AG04450 (cell line): ENCODE measurements at regions not wholly inside any gene's neighbourhood (a gene's known extent, or its start where the extent isn't known, plus 50 kb on each side); places are given as distances from the start of the nearest gene placed in this dataset.

Experiments
- CTCF ChIA-PET: fragments of 300-600, 350-600 bp; formaldehyde crosslinking; extraction: SDS; loops from one replicate; lab custom pipeline; 2022; ENCODE audit warnings: antibody characterized with exemption, inconsistent platforms; lab: Charles Lee
- POLR2A ChIA-PET: fragments of 350-600 bp; formaldehyde crosslinking; extraction: SDS; loops from one replicate; lab custom pipeline; 2021; ENCODE audit warnings: antibody characterized with exemption, inconsistent platforms; lab: Yijun Ruan, JAX
- DNase-seq: peaks from one replicate; pipeline ENCODE4 v3.0.0-alpha.2; 2011; ENCODE audit warnings: low read depth, low spot score
- H3K27ac ChIP-seq: one replicate; pipeline ENCODE4 v1.5.1; 2012; ENCODE audit warnings: low read depth, low read length, control low read depth
- H3K27me3 ChIP-seq: one replicate; pipeline ENCODE4 v1.6.0; 2012; ENCODE audit warnings: low read length; ENCODE audit not compliant: control insufficient read depth, insufficient read depth
- H3K4me3 ChIP-seq: 2 replicates; pipeline ENCODE4 v1.5.1; 2011; ENCODE audit warnings: mild to moderate bottlenecking, low read depth, low read length, control low read depth
- H3K9me3 ChIP-seq: 2 replicates; pipeline ENCODE4 v1.5.1; 2012; ENCODE audit warnings: low read length; ENCODE audit not compliant: control insufficient read depth, insufficient read depth
- CTCF ChIP-seq: IDR thresholded peaks from 2 replicates; pipeline ENCODE4 v1.5.1; 2011; ENCODE audit warnings: low read depth, low read length, control low read depth, inconsistent platforms

- H3K9me3 ChIP-seq = no peaks in the 10 kb centered on the region
- POLR2A ChIA-PET = no interaction called here
Observed at GRCh38 chr5:60330236-60330635, 369.7 kb downstream of the DEPDC1B start.

GRCh38 chr5:60325870-60326269, 374.1 kb downstream of the DEPDC1B start:
- H3K4me3 ChIP-seq = no peak overlapping the region
- ChIA-PET POLR2A (no interaction called here), CTCF (no interaction called here)
- H3K27ac ChIP-seq = no peak overlapping the region
- H3K27me3 ChIP-seq = no peaks in the 10 kb centered on the region
- H3K9me3 ChIP-seq = no peaks in the 10 kb centered on the region
- no peak for DNase-seq
- no peak for TF ChIP-seq CTCF

More at GRCh38 chr5:60330236-60330635, 369.7 kb downstream of the DEPDC1B start:
- CTCF ChIA-PET = no interaction called here
- H3K27ac ChIP-seq = no peak overlapping the region
- H3K4me3 ChIP-seq = no peak overlapping the region
- no peak for DNase-seq
- TF ChIP-seq CTCF = no peak
- H3K27me3 ChIP-seq = no peaks in the 10 kb centered on the region

- POLR2A ChIA-PET = no interaction called here
- CTCF ChIA-PET = no interaction called here
- Histone ChIP-seq H3K9me3 (no peaks in the 10 kb centered on the region), H3K27me3 (no peaks in the 10 kb centered on the region), H3K4me3 (no peak overlapping the region), H3K27ac (no peak overlapping the region)
- DNase-seq = no peak
- TF ChIP-seq CTCF = no peak
Observed at GRCh38 chr5:60323596-60323995, 376.4 kb downstream of the DEPDC1B start.

GRCh38 chr5:60312098-60312497, 387.9 kb downstream of the DEPDC1B start:
- ChIA-PET CTCF (no interaction called here), POLR2A (no interaction called here)
- TF ChIP-seq CTCF = no peak
- Histone ChIP-seq H3K9me3 (no peaks in the 10 kb centered on the region), H3K4me3 (no peak overlapping the region), H3K27ac (no peak overlapping the region), H3K27me3 (no peaks in the 10 kb centered on the region)
- no peak for DNase-seq

GRCh38 chr5:60299944-60300343, 400.0 kb downstream of the DEPDC1B start:
- no peak for DNase-seq
- H3K27ac ChIP-seq = no peak overlapping the region
- ChIA-PET CTCF (no interaction called here), POLR2A (no interaction called here)
- H3K4me3 ChIP-seq = no peak overlapping the region
- no peaks in the 10 kb centered on the region for H3K27me3 ChIP-seq
- H3K9me3 ChIP-seq = no peaks in the 10 kb centered on the region; the same call in 1 of the 2 replicates
- no peak for TF ChIP-seq CTCF
